HG03442 (cell line): ENCODE measurements at regions not wholly inside any gene's neighbourhood (a gene's known extent, or its start where the extent isn't known, plus 50 kb on each side); places are given as distances from the start of the nearest gene placed in this dataset.
"Not testable (repeated sequence)": the region's sequence is repeated elsewhere in the genome, so short reads cannot be mapped to it uniquely, and the experiment has no call there.

ENCODE experiments used
- ATAC-seq: cut with Tn5 transposase; IDR thresholded peaks from one replicate; pipeline ENCODE4 v1.9.1; 2021; ENCODE audit warnings: mild to moderate bottlenecking, moderate library complexity; ENCODE audit not compliant: unreplicated experiment

DNA sequence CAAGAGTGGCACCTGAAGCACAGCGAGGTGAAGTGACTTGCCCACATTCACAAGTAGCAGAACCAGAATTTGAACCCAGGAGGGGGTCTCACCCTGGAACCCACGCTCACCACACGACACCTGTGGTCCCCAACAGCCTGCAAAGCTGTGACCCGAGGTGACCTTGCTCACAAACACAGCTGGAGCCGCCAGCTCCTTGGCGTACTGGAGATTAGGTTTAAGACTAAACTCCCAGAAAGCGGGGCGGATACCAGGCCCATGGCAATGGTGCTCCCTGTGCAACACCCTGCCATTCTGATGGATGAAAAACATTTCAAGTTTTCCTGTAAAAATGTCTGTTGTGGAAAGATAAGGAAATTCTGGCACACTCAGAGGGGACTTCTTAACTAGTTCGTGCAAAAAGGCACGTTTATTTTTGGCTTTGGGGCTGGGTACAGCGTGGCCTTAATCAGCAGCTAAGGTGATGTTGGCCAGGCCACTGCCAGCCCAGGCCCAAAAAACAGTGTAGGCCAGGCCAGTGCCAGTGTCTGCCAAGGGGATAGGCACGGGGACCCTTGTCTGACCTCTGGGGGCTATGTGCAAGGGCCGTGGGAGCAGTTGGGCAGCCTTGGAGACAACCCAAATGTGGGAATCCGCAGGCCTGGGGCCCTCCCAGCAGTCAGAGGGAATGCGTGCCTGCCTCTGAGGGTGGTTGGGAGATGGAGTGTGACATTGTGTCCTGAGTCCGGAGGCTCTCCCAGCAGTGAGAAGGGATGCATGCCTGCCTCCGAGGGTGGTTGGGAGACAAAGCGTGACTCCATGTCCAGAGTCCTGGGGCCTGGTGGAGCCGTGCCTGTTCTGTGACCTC, 185.0 kb upstream of the HS6ST1 start:
- ATAC-seq = no peak

DNA sequence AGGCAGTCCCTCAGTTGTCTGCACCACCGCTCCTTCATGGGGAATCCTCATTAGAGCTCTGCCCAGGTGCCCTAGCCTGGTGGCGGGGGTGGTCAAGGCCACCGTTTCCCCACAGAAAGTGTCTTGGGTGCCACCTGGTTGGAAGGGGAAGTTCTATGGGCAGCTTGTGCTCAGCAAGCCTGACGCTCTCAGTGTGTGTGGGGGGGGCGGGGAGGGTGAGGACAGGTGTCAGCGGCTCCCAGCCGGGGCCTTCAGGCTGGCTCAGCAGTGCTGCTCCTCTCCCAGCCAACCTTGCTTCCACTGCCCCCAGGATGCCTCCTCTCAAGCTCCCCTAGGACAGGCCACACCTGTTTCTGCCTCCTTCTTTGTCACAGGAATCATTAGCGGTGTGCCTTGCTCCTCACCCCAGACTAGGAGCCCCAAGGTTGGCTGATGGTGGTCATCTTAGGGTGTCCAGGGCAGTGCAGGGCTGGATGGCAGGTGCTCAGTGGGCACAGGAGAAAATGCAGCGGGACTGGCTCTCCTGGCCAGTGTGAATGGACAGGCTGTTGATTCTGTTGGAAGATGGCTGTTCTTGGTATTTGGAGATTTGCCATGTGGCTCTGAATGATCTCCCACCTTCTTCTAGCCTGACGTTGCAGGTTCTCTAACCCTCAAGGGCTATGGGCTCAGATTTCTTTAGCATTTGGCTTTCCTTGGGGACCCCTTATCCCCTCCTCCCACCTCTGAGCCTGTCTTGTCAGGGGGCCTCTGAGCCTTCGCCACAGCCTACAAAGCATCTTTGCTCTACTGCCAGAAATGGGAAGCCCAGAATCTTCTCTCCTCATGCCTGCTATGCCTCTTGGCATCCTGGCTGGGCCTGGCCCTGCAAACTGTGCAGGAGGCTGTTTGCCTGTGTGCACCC, 185.8 kb upstream of the HS6ST1 start:
- no peak for ATAC-seq

DNA sequence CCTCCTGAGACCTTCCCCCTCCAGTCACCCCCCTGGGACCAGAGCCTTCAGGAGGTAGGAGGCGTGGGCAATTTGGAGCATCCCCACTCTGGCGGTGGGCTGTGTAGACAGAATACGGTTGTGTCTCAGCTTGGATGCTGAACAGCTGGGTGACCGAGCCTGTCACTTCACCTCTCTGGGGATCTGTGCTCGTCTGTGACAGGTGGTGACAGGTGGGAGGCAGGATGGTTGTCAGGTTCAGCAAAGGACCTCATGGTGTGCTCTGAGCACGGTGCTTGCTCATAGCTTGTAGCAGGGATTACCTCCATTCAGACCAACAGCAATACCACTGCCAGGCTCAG, 186.5 kb upstream of the HS6ST1 start:
- no peak for ATAC-seq

- ATAC-seq = no peak
Measured at GRCh38 chr2:128505575-128506526, 187.2 kb upstream of the HS6ST1 start.

GRCh38 chr2:128506534-128506933, 187.9 kb upstream of the HS6ST1 start:
- no peak for ATAC-seq

GRCh38 chr2:128510701-128511397, 192.2 kb upstream of the HS6ST1 start:
- ATAC-seq = no peak

- ATAC-seq = no peak
Measured at GRCh38 chr2:128511731-128512378, 193.2 kb upstream of the HS6ST1 start.

DNA sequence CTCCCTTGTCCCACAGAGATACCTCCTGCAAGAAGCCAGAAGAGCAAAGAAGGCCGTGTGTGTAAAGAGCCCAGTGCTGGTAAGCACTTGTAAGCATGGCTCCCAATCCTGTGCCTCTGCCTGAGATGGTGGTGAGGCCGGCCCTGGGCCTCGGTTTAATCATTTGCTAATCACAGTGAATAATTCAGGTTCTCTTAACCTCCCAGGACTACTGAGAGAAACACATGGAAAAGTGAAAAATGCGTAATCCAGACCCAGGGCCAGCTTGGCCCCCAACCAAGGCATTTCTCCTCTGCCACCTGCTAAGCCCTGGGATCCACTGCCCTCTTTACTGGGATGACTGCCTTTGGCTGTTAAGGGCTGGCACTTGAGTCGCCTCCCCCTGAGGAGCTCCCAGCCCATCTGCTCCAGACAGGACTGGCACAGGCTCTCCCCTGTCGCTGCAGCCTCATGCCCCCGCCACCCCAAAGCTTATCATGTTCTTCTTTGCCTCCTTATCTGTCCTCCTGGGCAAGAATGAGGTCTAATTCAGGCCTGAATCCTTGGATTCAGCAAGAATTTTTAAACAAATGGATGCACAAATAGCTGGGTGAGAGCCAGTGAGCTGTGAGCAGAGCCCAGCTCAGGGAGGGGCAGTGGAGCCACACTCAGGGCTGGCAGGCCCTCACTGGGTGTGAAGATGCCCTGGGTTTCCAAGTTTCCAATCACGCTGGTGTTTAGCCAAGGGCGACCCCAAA, 193.9 kb upstream of the HS6ST1 start:
- ATAC-seq = no peak

DNA sequence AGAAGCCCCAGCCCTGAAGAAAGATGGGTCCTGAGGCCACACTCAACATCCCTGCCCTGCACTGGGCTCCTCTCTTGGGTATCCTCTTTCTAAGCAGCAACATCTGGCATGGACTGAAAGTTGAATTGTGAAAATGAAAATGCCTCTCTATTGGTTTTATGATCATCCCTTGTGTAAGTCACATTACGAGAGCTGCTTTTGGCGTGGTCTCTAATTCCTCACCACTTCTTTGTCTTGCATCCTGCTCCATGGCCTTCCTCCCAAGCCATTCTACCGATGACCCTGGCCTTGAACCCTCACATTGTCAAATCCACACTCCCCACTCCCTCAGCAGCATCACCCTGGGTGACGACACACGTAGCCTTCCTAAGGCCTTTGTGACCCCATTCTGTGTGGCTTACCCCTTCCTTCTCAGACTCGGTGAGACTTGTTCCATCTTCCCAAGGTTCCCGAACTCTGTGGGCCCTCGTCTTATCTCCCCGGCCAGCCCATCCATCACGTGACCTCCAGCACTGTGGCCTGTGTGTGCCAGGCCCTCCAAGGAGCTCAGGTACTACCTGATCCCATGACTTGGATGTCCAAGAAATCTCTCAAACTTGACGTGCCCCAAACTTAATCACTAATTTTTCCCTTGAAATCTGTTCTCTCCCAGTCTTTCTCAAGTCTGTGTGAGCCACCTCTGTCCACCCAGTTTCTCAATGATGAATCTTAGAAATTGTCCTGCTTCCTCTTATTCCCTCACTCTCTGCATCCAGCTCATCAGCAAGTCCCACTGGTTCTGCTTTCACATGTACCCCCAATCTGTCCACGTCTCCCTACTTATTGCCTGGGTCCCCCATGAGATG, 194.7 kb upstream of the HS6ST1 start:
- no peak for ATAC-seq

- peak; percentile 75 for ATAC-seq
Measured at GRCh38 chr2:128513961-128514283, 195.3 kb upstream of the HS6ST1 start.

GRCh38 chr2:128514555-128514955, 195.9 kb upstream of the HS6ST1 start:
- ATAC-seq = no peak

DNA sequence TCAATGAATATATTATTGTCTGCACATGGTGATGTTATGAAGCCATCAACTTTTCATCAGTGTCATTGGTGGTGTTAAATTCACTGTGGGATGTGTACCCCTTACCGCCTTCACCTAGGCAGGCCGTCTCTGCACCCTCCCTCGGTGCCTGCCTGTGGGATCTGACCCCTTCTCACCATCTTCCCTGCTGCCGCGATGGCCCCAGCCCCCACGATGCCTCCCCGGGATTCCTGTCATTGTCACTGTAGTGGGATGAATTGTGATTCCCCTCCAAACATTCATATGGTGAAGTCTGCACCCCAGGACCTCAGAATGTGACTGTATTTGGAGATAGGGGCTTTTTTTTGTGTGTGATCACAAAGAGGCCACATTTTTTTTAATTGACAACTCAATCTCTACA, 198.3 kb upstream of the HS6ST1 start:
- ATAC-seq = no peak

DNA sequence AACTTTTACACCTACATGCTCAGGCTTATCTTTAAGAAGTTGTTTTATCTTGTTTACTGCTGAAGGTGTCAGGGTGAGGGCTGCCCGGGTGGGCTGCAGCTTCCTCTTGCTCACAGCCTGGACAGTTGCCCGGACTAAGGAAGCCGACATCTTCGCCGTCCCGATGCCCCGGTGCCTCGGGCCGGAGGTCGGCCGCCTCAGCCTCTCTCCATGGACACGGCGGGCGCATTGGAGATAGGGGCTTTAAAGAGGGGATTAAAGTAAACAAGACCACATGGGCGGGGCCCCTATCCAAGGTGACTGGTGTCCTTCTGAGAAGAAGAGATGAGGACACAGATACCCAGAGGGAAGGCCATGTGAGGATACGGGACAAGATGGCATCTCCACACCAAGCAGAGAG, 200.4 kb upstream of the HS6ST1 start:
- not testable (repeated sequence) for ATAC-seq

- no peak for ATAC-seq
Measured at GRCh38 chr2:128519517-128520215, 201.0 kb upstream of the HS6ST1 start.

DNA sequence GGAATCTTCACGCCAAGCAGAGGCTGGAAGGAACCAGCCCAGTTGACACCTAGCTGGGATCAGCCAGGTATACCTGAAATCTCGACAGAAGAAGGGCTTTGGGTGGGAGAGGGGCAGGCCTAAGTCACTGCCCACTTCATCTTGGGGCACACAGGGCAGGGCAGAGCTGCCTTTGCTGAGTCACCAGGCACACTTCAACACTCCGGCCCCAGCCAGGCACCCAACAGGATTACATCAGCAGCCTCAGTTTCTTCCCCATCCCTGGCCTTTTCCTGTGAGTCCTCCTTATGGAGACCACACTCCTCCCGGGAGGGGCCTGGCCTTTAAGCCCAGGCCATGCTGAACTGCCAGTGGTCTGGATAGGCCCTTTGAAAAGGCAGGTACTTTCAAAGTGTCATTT, 201.7 kb upstream of the HS6ST1 start:
- peak; percentile 2 for ATAC-seq

DNA sequence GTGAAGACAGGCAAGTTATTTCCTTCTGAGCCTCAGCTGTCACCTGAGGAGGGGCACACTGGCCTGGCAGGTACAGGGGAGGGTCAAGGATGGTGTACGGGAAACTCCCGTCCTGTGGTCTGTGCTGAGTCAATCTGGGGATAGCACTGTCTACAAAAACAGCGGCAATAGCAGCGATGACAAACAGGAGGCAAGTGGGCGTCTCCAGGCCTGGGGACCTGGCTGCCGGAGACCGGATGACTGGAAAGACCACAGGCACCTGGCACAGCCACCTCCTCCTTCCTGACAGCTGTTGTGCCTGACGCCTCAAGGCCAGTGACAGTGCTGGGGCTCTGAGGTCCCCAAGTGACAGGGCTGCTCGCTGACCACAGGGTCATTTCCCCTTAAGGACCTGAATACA, 202.1 kb upstream of the HS6ST1 start:
- ATAC-seq = peak; percentile 94

DNA sequence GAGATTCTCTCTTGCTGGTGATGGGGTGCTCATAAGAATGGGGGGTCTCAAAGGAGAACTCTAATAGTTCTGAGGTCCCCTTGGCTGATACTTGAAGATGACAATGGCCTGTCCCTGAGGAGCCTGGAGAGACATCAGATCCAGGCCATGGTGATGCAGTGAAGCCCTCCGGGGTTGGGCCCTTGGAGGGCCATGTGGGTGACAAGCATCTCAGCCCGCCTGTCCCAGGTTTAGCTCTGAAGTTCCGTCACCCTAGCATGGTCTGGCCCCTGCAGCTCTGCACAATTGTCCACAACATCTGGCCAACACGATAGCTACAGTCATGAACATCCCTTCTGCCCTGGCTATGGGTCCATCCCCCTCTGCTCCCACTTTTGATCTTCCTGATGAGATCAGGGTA, 202.8 kb upstream of the HS6ST1 start:
- ATAC-seq = no peak

DNA sequence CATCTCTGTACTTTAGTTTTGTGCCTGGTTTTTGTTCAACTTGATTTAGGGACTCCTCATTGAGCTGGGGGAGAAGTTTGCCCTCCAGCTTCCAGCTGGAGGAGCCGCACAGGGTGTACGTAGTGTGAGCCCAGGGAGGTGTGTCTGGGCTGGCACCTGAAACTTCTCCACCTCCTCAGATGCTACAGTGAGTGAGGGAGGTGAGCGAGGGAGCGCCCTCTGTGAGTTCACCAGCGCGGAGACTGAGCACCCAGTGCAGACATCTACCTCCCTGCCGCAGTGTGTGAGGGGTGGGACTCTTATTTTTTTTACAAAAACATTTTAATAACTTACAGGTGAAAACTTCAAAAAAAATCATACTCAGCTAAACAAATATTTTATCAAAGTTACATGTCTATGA, 204.2 kb upstream of the HS6ST1 start:
- no peak for ATAC-seq
